ENCODE measurements at regions not wholly inside any gene's neighbourhood (a gene's known extent, or its start where the extent isn't known, plus 50 kb on each side); places are given as distances from the start of the nearest gene placed in this dataset.

- TF ChIP-seq CTCF (IDR thresholded peaks at IDR 0.05), result no peak
- no peak for TF ChIP-seq POLR2A (IDR thresholded peaks at IDR 0.05)
Observed at GRCh38 chr4:155611501-155611900, 55.1 kb upstream of the GUCY1A1 start.
